IMR-90 (cell line): ENCODE measurements at regions not wholly inside any gene's neighbourhood (a gene's known extent, or its start where the extent isn't known, plus 50 kb on each side); places are given as distances from the start of the nearest gene placed in this dataset.

ENCODE experiments used
- CTCF ChIP-seq: conservative IDR thresholded peaks from 2 replicates; pipeline ENCODE4 v1.5.1; 2012; ENCODE audit warnings: mild to moderate bottlenecking, low read depth, low read length, improper control_type of control experiment
- ELK1 ChIP-seq: fragments of 150-350 bp; IDR thresholded peaks from 2 replicates; pipeline ENCODE4 v1.6.1; 2016; ENCODE audit warnings: low read depth, mild to moderate bottlenecking, low read length, moderate library complexity, borderline replicate concordance
- POLR2A ChIP-seq: IDR thresholded peaks from 2 replicates; pipeline ENCODE4 v1.6.1; 2012; ENCODE audit warnings: mild to moderate bottlenecking, low read depth, low read length
- RFX5 ChIP-seq: IDR thresholded peaks from 2 replicates; pipeline ENCODE4 v1.8.0; 2012; ENCODE audit warnings: low read depth, mild to moderate bottlenecking, low read length, moderate library complexity

GRCh38 chr2:147170932-147171331 is 673.9 kb upstream of the ACVR2A start:
- no peak for TF ChIP-seq POLR2A
- no peak for TF ChIP-seq CTCF
- no peak for TF ChIP-seq RFX5
- no peak for TF ChIP-seq ELK1
